ENCODE measurements at regions not wholly inside any gene's neighbourhood (a gene's known extent, or its start where the extent isn't known, plus 50 kb on each side); places are given as distances from the start of the nearest gene placed in this dataset.

- H3K4me3 Mint-ChIP-seq (ENCODE audit: unreplicated experiment): no peak overlapping the region
- H3K36me3 Mint-ChIP-seq (ENCODE audit: insufficient read depth, unreplicated experiment): no peaks in the 10 kb centered on the region
- ChIA-PET CTCF (no interaction called here), POLR2A (interaction anchor here (1.7 kb wide), 1 partner anchor 10 kb away, joined by 9 read pairs; no protein-coding TSS in a partner anchor)
- BruUV-seq (replicated peaks): no TSS peak
- no peak for TF ChIP-seq CTCF (IDR thresholded peaks at IDR 0.05; ENCODE audit: unreplicated experiment)
- no peak for DNase-seq (ENCODE audit: unreplicated experiment)
- H3K9me3 Mint-ChIP-seq (ENCODE audit: unreplicated experiment): no peaks in the 10 kb centered on the region
- no peak overlapping the region for H3K27ac Mint-ChIP-seq (ENCODE audit: low read depth, unreplicated experiment)
- peaks cover 8% of the 10 kb centered on the region for H3K4me1 Mint-ChIP-seq (ENCODE audit: insufficient read depth, unreplicated experiment)
- H3K27me3 Mint-ChIP-seq (ENCODE audit: insufficient read depth, unreplicated experiment): peaks cover 52% of the 10 kb centered on the region
- intact Hi-C loops (cut with micrococcal nuclease): no loop called here
Measured at GRCh38 chr20:56865055-56865454, 235.9 kb downstream of the TFAP2C start.

- TF ChIP-seq CTCF (IDR thresholded peaks at IDR 0.05; ENCODE audit: unreplicated experiment): no peak
- CTCF ChIA-PET: interaction anchor here (0.7 to 1.7 kb wide), 5 partner anchors 10 to 25 kb away, joined by 3 to 7 read pairs (median 4); no protein-coding TSS in a partner anchor
- H3K4me1 Mint-ChIP-seq (ENCODE audit: insufficient read depth, unreplicated experiment): no peaks in the 10 kb centered on the region
- no peak for DNase-seq (ENCODE audit: unreplicated experiment)
- peaks cover 35% of the 10 kb centered on the region for H3K27me3 Mint-ChIP-seq (ENCODE audit: insufficient read depth, unreplicated experiment)
- POLR2A ChIA-PET: no interaction called here
- intact Hi-C loops (cut with micrococcal nuclease): no loop called here
- H3K9me3 Mint-ChIP-seq (ENCODE audit: unreplicated experiment): no peaks in the 10 kb centered on the region
- BruUV-seq (replicated peaks): no TSS peak
- H3K4me3 Mint-ChIP-seq (ENCODE audit: unreplicated experiment): no peak overlapping the region
- no peaks in the 10 kb centered on the region for H3K36me3 Mint-ChIP-seq (ENCODE audit: insufficient read depth, unreplicated experiment)
- H3K27ac Mint-ChIP-seq (ENCODE audit: low read depth, unreplicated experiment): no peak overlapping the region
Measured at GRCh38 chr20:56867128-56867527, 238.0 kb downstream of the TFAP2C start.

- no peak overlapping the region for H3K4me3 Mint-ChIP-seq (ENCODE audit: unreplicated experiment)
Measured at GRCh38 chr20:56868746-56869145, 239.6 kb downstream of the TFAP2C start.

GRCh38 chr20:56870271-56870670 is 241.2 kb downstream of the TFAP2C start:
- Mint-ChIP-seq H3K27ac (ENCODE audit: low read depth, unreplicated experiment) (no peak overlapping the region), H3K4me1 (ENCODE audit: insufficient read depth, unreplicated experiment) (peaks cover 7% of the 10 kb centered on the region), H3K36me3 (ENCODE audit: insufficient read depth, unreplicated experiment) (peaks cover 7% of the 10 kb centered on the region), H3K4me3 (ENCODE audit: unreplicated experiment) (no peak overlapping the region), H3K9me3 (ENCODE audit: unreplicated experiment) (no peaks in the 10 kb centered on the region), H3K27me3 (ENCODE audit: insufficient read depth, unreplicated experiment) (peaks cover 3% of the 10 kb centered on the region)
- BruUV-seq (replicated peaks): no TSS peak
- ChIA-PET POLR2A (interaction anchor here (0.6 to 0.7 kb wide), 2 partner anchors 27 to 1538 kb away, joined by 3 read pairs; no protein-coding TSS in a partner anchor), CTCF (interaction anchor here (1.0 kb wide), 1 partner anchor 15 kb away, joined by 3 read pairs; no protein-coding TSS in a partner anchor)
- DNase-seq (ENCODE audit: unreplicated experiment): no peak
- intact Hi-C loops (cut with micrococcal nuclease): loop anchor here (10.0 kb wide), 1 partner anchor 85 kb away; no protein-coding TSS in a partner anchor
- TF ChIP-seq CTCF (IDR thresholded peaks at IDR 0.05; ENCODE audit: unreplicated experiment): no peak

More at GRCh38 chr20:56868746-56869145, 239.6 kb downstream of the TFAP2C start:
- no TSS peak for BruUV-seq (replicated peaks)
- no peak for TF ChIP-seq CTCF (IDR thresholded peaks at IDR 0.05; ENCODE audit: unreplicated experiment)
- Mint-ChIP-seq H3K4me1 (ENCODE audit: insufficient read depth, unreplicated experiment) (peaks cover 7% of the 10 kb centered on the region), H3K27ac (ENCODE audit: low read depth, unreplicated experiment) (no peak overlapping the region), H3K27me3 (ENCODE audit: insufficient read depth, unreplicated experiment) (peaks cover 19% of the 10 kb centered on the region), H3K36me3 (ENCODE audit: insufficient read depth, unreplicated experiment) (peaks cover 7% of the 10 kb centered on the region), H3K9me3 (ENCODE audit: unreplicated experiment) (no peaks in the 10 kb centered on the region)
- intact Hi-C loops (cut with micrococcal nuclease): no loop called here
- ChIA-PET POLR2A (interaction anchor here (1.0 kb wide), 1 partner anchor 80 kb away, joined by 3 read pairs; no protein-coding TSS in a partner anchor), CTCF (no interaction called here)
- DNase-seq (ENCODE audit: unreplicated experiment): no peak
